Panc1 (cell line): ENCODE measurements at regions not wholly inside any gene's neighbourhood (a gene's known extent, or its start where the extent isn't known, plus 50 kb on each side); places are given as distances from the start of the nearest gene placed in this dataset.

ENCODE experiments used
- ATAC-seq: fragments of 200-7000 bp; cut with Tn5 transposase; 2 replicates; pipeline ENCODE4 v1.9.1; 2020; ENCODE audit warnings: mild to moderate bottlenecking, moderate library complexity
- BruUV-seq: library from RNA; stranded (reverse); fragments of 400-500 nt; replicated peaks from 2 replicates; lab custom pipeline; 2021; lab: Mats Ljungman, UMichigan
- CTCF ChIA-PET: fragments of 300-600 bp; sonication (Branson Sonifier 250); formaldehyde crosslinking; loops from one replicate; lab custom pipeline; 2022; ENCODE audit warnings: antibody characterized with exemption; lab: Charles Lee
- POLR2A ChIA-PET: fragments of 300-600 bp; sonication (Branson Sonifier 250); formaldehyde crosslinking; loops from one replicate; lab custom pipeline; 2022; ENCODE audit warnings: antibody characterized with exemption; lab: Charles Lee
- DNase-seq: peaks from one replicate; pipeline ENCODE4 v3.0.0-alpha.2; 2010; ENCODE audit warnings: low read depth, low spot score
- H3K27ac ChIP-seq: 2 replicates; pipeline ENCODE4 v1.5.1; 2011; ENCODE audit warnings: mild to moderate bottlenecking, low read length, inconsistent platforms
- H3K27me3 ChIP-seq: fragments of 200-500 bp; sonication (Bioruptor generic); 2 replicates; pipeline ENCODE4 v1.6.0; 2014; ENCODE audit warnings: low read length, inconsistent platforms; ENCODE audit not compliant: control insufficient read depth, insufficient read depth
- H3K36me3 ChIP-seq: fragments of 200-500 bp; sonication (Bioruptor generic); 2 replicates; pipeline ENCODE4 v1.5.1; 2014; ENCODE audit warnings: inconsistent platforms, mild to moderate bottlenecking, low read length, moderate library complexity; ENCODE audit not compliant: control insufficient read depth, insufficient read depth
- H3K4me1 ChIP-seq: 2 replicates; pipeline ENCODE4 v1.5.1; 2011; ENCODE audit warnings: inconsistent platforms, mild to moderate bottlenecking, low read length, moderate library complexity; ENCODE audit not compliant: control insufficient read depth, insufficient read depth
- H3K4me3 ChIP-seq, 2 experiments: 2 replicates each; pipeline ENCODE4 v1.5.1; 2011 to 2012; ENCODE audit warnings: low read depth in 2 of 2, low read length in 2 of 2, mild to moderate bottlenecking in 2 of 2, inconsistent platforms in 1 of 2, moderate library complexity in 1 of 2
- H3K9me3 ChIP-seq: fragments of 200-500 bp; sonication (Bioruptor generic); 2 replicates; pipeline ENCODE4 v1.5.1; 2014; ENCODE audit warnings: low read depth, mild to moderate bottlenecking, inconsistent platforms, low read length, moderate library complexity; ENCODE audit not compliant: control insufficient read depth, insufficient read depth
- POLR2AphosphoS5 ChIP-seq: IDR thresholded peaks from 2 replicates; pipeline ENCODE4 v1.6.1; 2012; ENCODE audit warnings: mild to moderate bottlenecking, low read depth, low read length, moderate library complexity
- SIN3A ChIP-seq: IDR thresholded peaks from 2 replicates; pipeline ENCODE4 v1.6.1; 2012; ENCODE audit warnings: low read depth, mild to moderate bottlenecking, low read length, moderate library complexity, borderline replicate concordance; ENCODE audit not compliant: insufficient read depth
- TCF7L2 ChIP-seq: IDR thresholded peaks from 2 replicates; pipeline ENCODE4 v1.6.1; 2011; ENCODE audit warnings: mild to moderate bottlenecking, low read depth, low read length, inconsistent platforms
- in situ Hi-C: cut with HindIII; loops from 2 replicates; pipeline ENCODE4 v1.10.0; 2016; ENCODE audit warnings: low sequenced_read_pairs, low pct_unique_long_range_greater_than_20kb
- intact Hi-C: fragments of 100-400 bp; cut with micrococcal nuclease; formaldehyde crosslinking; loops from one replicate; pipeline ENCODE4 v1.10.0; 2022; ENCODE audit not compliant: unreplicated experiment
- TF ChIP-seq, protein P1 (sequence below), 2 experiments: IDR thresholded peaks; 2 replicates each; pipeline ENCODE4 v1.6.1; 2011 to 2012; ENCODE audit warnings: low read depth in 2 of 2, control low read depth in 1 of 2, low read length in 1 of 2, mild to moderate bottlenecking in 1 of 2, moderate library complexity in 1 of 2; ENCODE audit not compliant: insufficient read depth in 1 of 2
- TF ChIP-seq, protein P2 (sequence below): fragments of 450-650 bp; IDR thresholded peaks from 2 replicates; pipeline ENCODE4 v1.5.1; 2017; ENCODE audit warnings: mild to moderate bottlenecking

DNA sequence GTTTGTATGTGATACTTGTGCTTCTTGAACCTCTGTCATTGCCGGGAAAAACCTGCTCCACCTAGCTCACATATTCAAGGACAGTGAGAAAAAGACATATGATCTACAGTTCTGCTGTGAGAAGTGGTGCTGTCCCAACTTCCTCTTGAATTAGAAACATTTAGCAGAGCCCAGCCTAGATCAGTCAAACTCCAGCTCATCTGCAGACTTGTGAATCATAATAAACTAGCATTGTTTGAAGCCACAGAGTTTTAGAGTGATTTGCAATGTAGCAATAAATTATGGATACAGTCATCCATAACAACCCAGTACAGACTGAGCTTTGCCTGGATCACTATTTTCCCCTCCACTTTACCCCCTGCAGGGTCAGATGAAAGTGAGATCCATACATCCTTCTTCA is 497.8 kb downstream of the PLA2G4A start:
- DNase-seq, result no peak
- TF ChIP-seq SIN3A (no peak), TCF7L2 (no peak), POLR2AphosphoS5 (no peak)
- TF ChIP-seq, protein P1, sequence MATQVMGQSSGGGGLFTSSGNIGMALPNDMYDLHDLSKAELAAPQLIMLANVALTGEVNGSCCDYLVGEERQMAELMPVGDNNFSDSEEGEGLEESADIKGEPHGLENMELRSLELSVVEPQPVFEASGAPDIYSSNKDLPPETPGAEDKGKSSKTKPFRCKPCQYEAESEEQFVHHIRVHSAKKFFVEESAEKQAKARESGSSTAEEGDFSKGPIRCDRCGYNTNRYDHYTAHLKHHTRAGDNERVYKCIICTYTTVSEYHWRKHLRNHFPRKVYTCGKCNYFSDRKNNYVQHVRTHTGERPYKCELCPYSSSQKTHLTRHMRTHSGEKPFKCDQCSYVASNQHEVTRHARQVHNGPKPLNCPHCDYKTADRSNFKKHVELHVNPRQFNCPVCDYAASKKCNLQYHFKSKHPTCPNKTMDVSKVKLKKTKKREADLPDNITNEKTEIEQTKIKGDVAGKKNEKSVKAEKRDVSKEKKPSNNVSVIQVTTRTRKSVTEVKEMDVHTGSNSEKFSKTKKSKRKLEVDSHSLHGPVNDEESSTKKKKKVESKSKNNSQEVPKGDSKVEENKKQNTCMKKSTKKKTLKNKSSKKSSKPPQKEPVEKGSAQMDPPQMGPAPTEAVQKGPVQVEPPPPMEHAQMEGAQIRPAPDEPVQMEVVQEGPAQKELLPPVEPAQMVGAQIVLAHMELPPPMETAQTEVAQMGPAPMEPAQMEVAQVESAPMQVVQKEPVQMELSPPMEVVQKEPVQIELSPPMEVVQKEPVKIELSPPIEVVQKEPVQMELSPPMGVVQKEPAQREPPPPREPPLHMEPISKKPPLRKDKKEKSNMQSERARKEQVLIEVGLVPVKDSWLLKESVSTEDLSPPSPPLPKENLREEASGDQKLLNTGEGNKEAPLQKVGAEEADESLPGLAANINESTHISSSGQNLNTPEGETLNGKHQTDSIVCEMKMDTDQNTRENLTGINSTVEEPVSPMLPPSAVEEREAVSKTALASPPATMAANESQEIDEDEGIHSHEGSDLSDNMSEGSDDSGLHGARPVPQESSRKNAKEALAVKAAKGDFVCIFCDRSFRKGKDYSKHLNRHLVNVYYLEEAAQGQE (IDR thresholded peaks at IDR 0.05; ENCODE audit: insufficient read depth in 1 of 2, low read depth in 2 of 2, low read length in 1 of 2), result no peak
- TF ChIP-seq, protein P2, sequence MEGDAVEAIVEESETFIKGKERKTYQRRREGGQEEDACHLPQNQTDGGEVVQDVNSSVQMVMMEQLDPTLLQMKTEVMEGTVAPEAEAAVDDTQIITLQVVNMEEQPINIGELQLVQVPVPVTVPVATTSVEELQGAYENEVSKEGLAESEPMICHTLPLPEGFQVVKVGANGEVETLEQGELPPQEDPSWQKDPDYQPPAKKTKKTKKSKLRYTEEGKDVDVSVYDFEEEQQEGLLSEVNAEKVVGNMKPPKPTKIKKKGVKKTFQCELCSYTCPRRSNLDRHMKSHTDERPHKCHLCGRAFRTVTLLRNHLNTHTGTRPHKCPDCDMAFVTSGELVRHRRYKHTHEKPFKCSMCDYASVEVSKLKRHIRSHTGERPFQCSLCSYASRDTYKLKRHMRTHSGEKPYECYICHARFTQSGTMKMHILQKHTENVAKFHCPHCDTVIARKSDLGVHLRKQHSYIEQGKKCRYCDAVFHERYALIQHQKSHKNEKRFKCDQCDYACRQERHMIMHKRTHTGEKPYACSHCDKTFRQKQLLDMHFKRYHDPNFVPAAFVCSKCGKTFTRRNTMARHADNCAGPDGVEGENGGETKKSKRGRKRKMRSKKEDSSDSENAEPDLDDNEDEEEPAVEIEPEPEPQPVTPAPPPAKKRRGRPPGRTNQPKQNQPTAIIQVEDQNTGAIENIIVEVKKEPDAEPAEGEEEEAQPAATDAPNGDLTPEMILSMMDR, result no peak
- Histone ChIP-seq H3K36me3 (no peaks in the 10 kb centered on the region; the same call in 1 of the 2 replicates), H3K4me3 (no peak overlapping the region), H3K4me1 (no peaks in the 10 kb centered on the region), H3K27ac (no peak overlapping the region), H3K9me3 (no peaks in the 10 kb centered on the region), H3K27me3 (no peaks in the 10 kb centered on the region)
- intact Hi-C loops, result no loop called here
- ChIA-PET CTCF (no interaction called here), POLR2A (no interaction called here)
- in situ Hi-C loops, result no loop called here
- BruUV-seq, result no TSS peak
- ATAC-seq, result no peak

DNA sequence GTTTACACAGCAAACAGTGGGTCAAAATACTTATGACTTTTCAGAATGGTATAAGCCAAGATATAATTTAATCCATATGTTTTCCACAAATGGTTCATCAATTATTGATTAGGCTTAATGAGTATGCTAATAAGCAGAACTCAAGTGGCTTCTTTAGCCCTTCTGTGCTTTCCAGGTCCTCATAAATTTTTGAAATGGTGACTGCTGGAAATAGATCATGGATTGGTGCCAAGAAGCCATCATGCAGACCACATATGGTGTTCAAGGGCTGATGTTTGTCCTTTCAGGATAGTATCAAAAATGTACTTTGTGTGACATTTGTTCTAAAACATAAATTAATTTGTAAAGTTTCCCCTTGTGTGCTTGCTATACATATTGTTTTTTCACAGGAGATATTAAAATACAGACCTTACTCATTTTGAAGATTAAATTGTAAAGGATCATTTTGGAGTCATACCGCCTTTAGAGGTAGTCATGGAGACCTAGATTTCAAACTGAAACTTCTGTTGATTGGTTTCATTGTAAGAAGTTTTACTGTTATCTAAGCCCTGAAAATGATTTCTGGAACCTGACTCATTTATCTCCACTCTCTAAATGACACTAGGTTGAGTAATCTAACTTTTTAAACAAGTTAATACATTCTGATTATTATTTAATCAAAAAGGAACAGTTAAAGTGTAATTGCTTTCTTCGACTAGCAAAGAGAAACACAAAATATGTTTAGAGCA is 507.9 kb downstream of the PLA2G4A start:
- Histone ChIP-seq H3K4me1 (no peaks in the 10 kb centered on the region), H3K4me3 (no peak overlapping the region), H3K27ac (no peak overlapping the region), H3K27me3 (no peaks in the 10 kb centered on the region), H3K9me3 (no peaks in the 10 kb centered on the region), H3K36me3 (no peaks in the 10 kb centered on the region)
- ATAC-seq (no peak), DNase-seq (no peak)
- BruUV-seq, result no TSS peak
- TF ChIP-seq POLR2AphosphoS5, result no peak
- no peak for TF ChIP-seq SIN3A
- TF ChIP-seq, protein P1 (IDR thresholded peaks at IDR 0.05; ENCODE audit: insufficient read depth in 1 of 2, low read depth in 2 of 2, low read length in 1 of 2), result no peak
- TF ChIP-seq TCF7L2, result no peak
- TF ChIP-seq, protein P2, result no peak
- intact Hi-C loops, result no loop called here
- ChIA-PET POLR2A (no interaction called here), CTCF (no interaction called here)
- in situ Hi-C loops, result no loop called here
